ENCODE measurements at regions not wholly inside any gene's neighbourhood (a gene's known extent, or its start where the extent isn't known, plus 50 kb on each side); places are given as distances from the start of the nearest gene placed in this dataset.

GRCh38 chr1:219687779-219688178, 74.9 kb upstream of the ZC3H11B start:
- Histone ChIP-seq H3K4me3 (no peak overlapping the region), H3K4me1 (no peaks in the 10 kb centered on the region), H3K27me3 (no peaks in the 10 kb centered on the region), H3K27ac (no peak overlapping the region), H3K36me3 (ENCODE audit: low read depth, missing control alignments) (no peaks in the 10 kb centered on the region), H3K9me3 (no peaks in the 10 kb centered on the region)
- intact Hi-C loops (cut with DNase I; ENCODE audit: low total_unique reads) = no loop called here
- TF ChIP-seq CTCF (IDR thresholded peaks at IDR 0.05) = no peak
- TF ChIP-seq POLR2A (IDR thresholded peaks at IDR 0.05) = no peak
- DNase-seq = no peak

- H3K4me3 ChIP-seq = no peak overlapping the region
- no peaks in the 10 kb centered on the region for H3K36me3 ChIP-seq (ENCODE audit: low read depth, missing control alignments)
- H3K4me1 ChIP-seq = no peaks in the 10 kb centered on the region
- 98 to 100% methylated on average over 2 of the region's 2 CpGs for WGBS, 2 donors
- no peak for DNase-seq
- no peaks in the 10 kb centered on the region for H3K27me3 ChIP-seq
- no peaks in the 10 kb centered on the region for H3K9me3 ChIP-seq
- TF ChIP-seq CTCF (IDR thresholded peaks at IDR 0.05) = no peak
- no peak for TF ChIP-seq POLR2A (IDR thresholded peaks at IDR 0.05)
- intact Hi-C loops (cut with DNase I; ENCODE audit: low total_unique reads) = no loop called here
- no peak overlapping the region for H3K27ac ChIP-seq
Observed at GRCh38 chr1:219686171-219686570, 73.3 kb upstream of the ZC3H11B start.

- Histone ChIP-seq H3K36me3 (ENCODE audit: low read depth, missing control alignments) (no peaks in the 10 kb centered on the region), H3K9me3 (no peaks in the 10 kb centered on the region), H3K27ac (no peak overlapping the region), H3K27me3 (no peaks in the 10 kb centered on the region), H3K4me3 (no peak overlapping the region), H3K4me1 (no peaks in the 10 kb centered on the region)
- DNase-seq = no peak
- WGBS, 2 donors = 71 to 86% methylated on average over 1 of the region's 1 CpG
- TF ChIP-seq POLR2A (IDR thresholded peaks at IDR 0.05) = no peak
- TF ChIP-seq CTCF (IDR thresholded peaks at IDR 0.05) = no peak
- intact Hi-C loops (cut with DNase I; ENCODE audit: low total_unique reads) = no loop called here
Observed at GRCh38 chr1:219682788-219683187, 69.9 kb upstream of the ZC3H11B start.

DNA sequence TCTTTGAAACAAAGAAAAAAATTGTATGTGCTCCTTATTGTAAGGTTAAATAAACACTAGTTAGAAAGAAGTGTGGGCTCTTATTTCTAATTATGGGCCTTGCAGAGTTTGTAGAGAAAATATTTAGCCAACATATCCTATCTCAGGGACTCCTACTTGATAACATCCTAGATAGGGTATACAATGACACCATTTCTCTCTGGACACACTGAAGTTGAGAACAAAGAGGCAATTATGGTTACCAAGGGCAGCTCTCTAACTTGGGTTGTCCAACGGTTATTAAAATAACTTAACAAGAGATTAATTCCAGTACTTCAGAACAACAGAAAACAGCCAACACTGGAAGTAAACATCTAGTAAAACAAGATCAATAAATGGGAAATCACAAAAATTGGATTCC, 69.0 kb upstream of the ZC3H11B start:
- no peak for DNase-seq
- Histone ChIP-seq H3K27me3 (no peaks in the 10 kb centered on the region), H3K4me1 (no peaks in the 10 kb centered on the region), H3K27ac (no peak overlapping the region), H3K9me3 (no peaks in the 10 kb centered on the region), H3K4me3 (no peak overlapping the region), H3K36me3 (ENCODE audit: low read depth, missing control alignments) (no peaks in the 10 kb centered on the region)
- TF ChIP-seq POLR2A (IDR thresholded peaks at IDR 0.05) (no peak), CTCF (IDR thresholded peaks at IDR 0.05) (no peak)
- intact Hi-C loops (cut with DNase I; ENCODE audit: low total_unique reads) = no loop called here
- WGBS, 2 donors = 62 to 67% methylated on average over 1 of the region's 1 CpG

DNA sequence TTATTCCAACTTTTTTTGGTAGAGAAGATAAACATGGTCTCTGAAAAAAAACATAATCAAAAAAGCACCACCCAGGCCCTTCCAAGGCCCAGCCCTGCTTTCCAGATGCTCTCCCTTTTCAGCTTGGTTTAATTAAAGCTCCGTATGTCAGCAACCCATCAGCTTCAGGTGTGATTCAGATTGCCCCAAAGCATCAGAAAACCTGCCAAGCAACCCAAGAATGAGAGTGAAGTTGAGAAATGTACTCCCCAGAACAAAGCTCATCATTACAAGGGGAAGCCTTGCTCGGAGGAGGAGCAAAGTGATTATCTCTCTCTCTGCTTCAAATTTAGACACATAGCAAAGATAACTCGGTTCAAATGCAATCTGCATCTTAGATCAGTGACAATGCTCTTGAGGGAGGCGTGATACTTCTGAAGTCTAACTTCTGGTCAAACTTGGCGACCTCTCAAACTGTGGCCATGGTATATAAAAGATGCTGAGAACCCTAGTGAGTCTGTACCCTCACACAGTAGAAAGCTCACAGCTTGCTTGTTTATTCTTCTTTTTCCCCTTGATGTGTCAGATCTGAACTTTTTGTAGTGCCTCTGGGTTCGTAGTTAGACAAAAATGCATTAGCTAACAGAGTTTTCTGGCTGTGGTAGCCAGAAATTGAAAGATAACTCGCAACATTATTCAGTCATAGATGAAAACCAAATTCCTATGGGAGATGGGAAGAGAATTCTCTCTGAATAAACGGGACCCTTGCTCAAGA, 63.3 kb upstream of the ZC3H11B start:
- DNase-seq = no peak

More for the DNA sequence above, 63.3 kb upstream of the ZC3H11B start:
- Histone ChIP-seq H3K4me1 (no peaks in the 10 kb centered on the region), H3K27ac (no peak overlapping the region), H3K36me3 (ENCODE audit: low read depth, missing control alignments) (no peaks in the 10 kb centered on the region), H3K4me3 (no peak overlapping the region), H3K9me3 (no peaks in the 10 kb centered on the region), H3K27me3 (no peaks in the 10 kb centered on the region)
- TF ChIP-seq CTCF (IDR thresholded peaks at IDR 0.05) = no peak
- no peak for TF ChIP-seq POLR2A (IDR thresholded peaks at IDR 0.05)
- WGBS, 2 donors = 76 to 81% methylated on average over 8 of the region's 8 CpGs
- intact Hi-C loops (cut with DNase I; ENCODE audit: low total_unique reads) = no loop called here
